NCI-H2107 (cell line): ENCODE measurements at regions not wholly inside any gene's neighbourhood (a gene's known extent, or its start where the extent isn't known, plus 50 kb on each side); places are given as distances from the start of the nearest gene placed in this dataset.

Experiments
- DNase-seq: peaks from one replicate; lab custom pipeline; 2025; lab: John Stamatoyannopoulos, UW

- no peak for DNase-seq
Measured at GRCh38 chr13:33372251-33372919, 86.8 kb upstream of the STARD13 start.

- no peak for DNase-seq
Measured at GRCh38 chr13:33373624-33374023, 88.1 kb upstream of the STARD13 start.

- DNase-seq = no peak
Measured at GRCh38 chr13:33375421-33375820, 89.9 kb upstream of the STARD13 start.

GRCh38 chr13:33376212-33376611 is 90.7 kb upstream of the STARD13 start:
- no peak for DNase-seq

GRCh38 chr13:33377411-33377810 is 91.9 kb upstream of the STARD13 start:
- DNase-seq = no peak

GRCh38 chr13:33377825-33378224 is 92.3 kb upstream of the STARD13 start:
- DNase-seq = no peak

GRCh38 chr13:33379608-33380007 is 94.1 kb upstream of the STARD13 start:
- no peak for DNase-seq

GRCh38 chr13:33380487-33381079 is 95.0 kb upstream of the STARD13 start:
- no peak for DNase-seq

- no peak for DNase-seq
Measured at GRCh38 chr13:33381180-33381579, 95.6 kb upstream of the STARD13 start.

- no peak for DNase-seq
Measured at GRCh38 chr13:33381906-33382305, 96.4 kb upstream of the STARD13 start.

- no peak for DNase-seq
Measured at GRCh38 chr13:33383724-33384577, 98.4 kb upstream of the STARD13 start.

GRCh38 chr13:33388286-33388998 is 102.9 kb upstream of the STARD13 start:
- DNase-seq = no peak

GRCh38 chr13:33392794-33393405 is 107.3 kb upstream of the STARD13 start:
- DNase-seq = no peak

- no peak for DNase-seq
Measured at GRCh38 chr13:33394294-33394932, 108.9 kb upstream of the STARD13 start.

- peak; percentile 72 for DNase-seq
Measured at GRCh38 chr13:33401238-33401637, 115.7 kb upstream of the STARD13 start.

GRCh38 chr13:33402975-33403374 is 117.4 kb upstream of the STARD13 start:
- no peak for DNase-seq

- DNase-seq = no peak
Measured at GRCh38 chr13:33403807-33404362, 118.3 kb upstream of the STARD13 start.

- no peak for DNase-seq
Measured at GRCh38 chr13:33405371-33405770, 119.8 kb upstream of the STARD13 start.

- no peak for DNase-seq
Measured at GRCh38 chr13:33409673-33410510, 124.3 kb upstream of the STARD13 start.

- no peak for DNase-seq
Measured at GRCh38 chr13:33410619-33411018, 125.1 kb upstream of the STARD13 start.
